ENCODE measurements at regions not wholly inside any gene's neighbourhood (a gene's known extent, or its start where the extent isn't known, plus 50 kb on each side); places are given as distances from the start of the nearest gene placed in this dataset.
"Not testable (repeated sequence)": the region's sequence is repeated elsewhere in the genome, so short reads cannot be mapped to it uniquely, and the experiment has no call there.

DNA sequence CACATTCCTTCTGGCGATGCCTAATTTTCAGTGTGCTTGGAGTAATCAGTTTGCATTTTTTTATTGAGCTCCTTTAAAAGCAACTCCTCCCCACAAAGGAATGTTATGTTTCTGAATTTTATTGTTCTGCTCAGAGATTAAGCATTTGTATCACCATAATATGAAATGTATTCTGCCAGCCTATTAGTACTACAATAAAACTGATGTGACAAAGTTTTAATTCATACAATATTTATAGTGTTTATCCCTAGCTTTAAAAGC, 236.9 kb upstream of the ASCC3 start:
- no peak for DNase-seq (ENCODE audit: low read depth)
- H3K4me3 ChIP-seq (ENCODE audit: low read length): no peak overlapping the region
- TF ChIP-seq, protein P1, sequence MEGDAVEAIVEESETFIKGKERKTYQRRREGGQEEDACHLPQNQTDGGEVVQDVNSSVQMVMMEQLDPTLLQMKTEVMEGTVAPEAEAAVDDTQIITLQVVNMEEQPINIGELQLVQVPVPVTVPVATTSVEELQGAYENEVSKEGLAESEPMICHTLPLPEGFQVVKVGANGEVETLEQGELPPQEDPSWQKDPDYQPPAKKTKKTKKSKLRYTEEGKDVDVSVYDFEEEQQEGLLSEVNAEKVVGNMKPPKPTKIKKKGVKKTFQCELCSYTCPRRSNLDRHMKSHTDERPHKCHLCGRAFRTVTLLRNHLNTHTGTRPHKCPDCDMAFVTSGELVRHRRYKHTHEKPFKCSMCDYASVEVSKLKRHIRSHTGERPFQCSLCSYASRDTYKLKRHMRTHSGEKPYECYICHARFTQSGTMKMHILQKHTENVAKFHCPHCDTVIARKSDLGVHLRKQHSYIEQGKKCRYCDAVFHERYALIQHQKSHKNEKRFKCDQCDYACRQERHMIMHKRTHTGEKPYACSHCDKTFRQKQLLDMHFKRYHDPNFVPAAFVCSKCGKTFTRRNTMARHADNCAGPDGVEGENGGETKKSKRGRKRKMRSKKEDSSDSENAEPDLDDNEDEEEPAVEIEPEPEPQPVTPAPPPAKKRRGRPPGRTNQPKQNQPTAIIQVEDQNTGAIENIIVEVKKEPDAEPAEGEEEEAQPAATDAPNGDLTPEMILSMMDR (conservative IDR thresholded peaks at IDR 0.05; ENCODE audit: low read length): no peak

- H3K4me3 ChIP-seq (ENCODE audit: low read length): no peak overlapping the region
- TF ChIP-seq, protein P1 (conservative IDR thresholded peaks at IDR 0.05; ENCODE audit: low read length): no peak
- no peak for DNase-seq (ENCODE audit: low read depth)
Measured at GRCh38 chr6:101120747-101121146, 239.6 kb upstream of the ASCC3 start.

- DNase-seq (ENCODE audit: low read depth): no peak
- TF ChIP-seq, protein P1 (conservative IDR thresholded peaks at IDR 0.05; ENCODE audit: low read length): no peak
- no peak overlapping the region for H3K4me3 ChIP-seq (ENCODE audit: low read length)
Measured at GRCh38 chr6:101125380-101125971, 244.3 kb upstream of the ASCC3 start.

GRCh38 chr6:101126501-101126900, 245.4 kb upstream of the ASCC3 start:
- no peak overlapping the region for H3K4me3 ChIP-seq (ENCODE audit: low read length)
- TF ChIP-seq, protein P1 (conservative IDR thresholded peaks at IDR 0.05; ENCODE audit: low read length): no peak
- no peak for DNase-seq (ENCODE audit: low read depth)

- H3K4me3 ChIP-seq (ENCODE audit: low read length): no peak overlapping the region
- TF ChIP-seq, protein P1 (conservative IDR thresholded peaks at IDR 0.05; ENCODE audit: low read length): no peak
- DNase-seq (ENCODE audit: low read depth): no peak
Measured at GRCh38 chr6:101129851-101130250, 248.7 kb upstream of the ASCC3 start.

- no peak for DNase-seq (ENCODE audit: low read depth)
- TF ChIP-seq, protein P1 (conservative IDR thresholded peaks at IDR 0.05; ENCODE audit: low read length): no peak
- no peak overlapping the region for H3K4me3 ChIP-seq (ENCODE audit: low read length)
Measured at GRCh38 chr6:101146389-101146788, 247.1 kb upstream of the GRIK2 start.

DNA sequence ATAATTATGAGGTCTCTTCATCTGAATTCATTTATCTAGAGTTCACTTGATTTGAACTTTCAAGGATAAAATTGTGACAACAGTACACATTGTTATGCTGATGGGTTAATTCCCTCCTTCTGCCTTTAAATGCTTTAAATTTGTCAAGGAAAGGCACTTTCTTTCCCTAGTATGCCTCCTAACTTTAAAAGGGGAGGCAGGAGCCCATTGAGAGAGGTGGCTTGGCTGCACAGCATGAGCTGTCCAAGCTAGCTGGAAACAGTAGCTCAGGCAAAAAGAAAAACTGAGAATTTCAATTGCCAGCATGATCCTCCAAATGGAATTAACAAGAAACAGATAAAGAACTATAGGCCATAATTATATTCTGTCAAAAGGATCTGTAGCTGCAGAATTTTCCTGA, 243.3 kb upstream of the GRIK2 start:
- TF ChIP-seq, protein P1 (conservative IDR thresholded peaks at IDR 0.05; ENCODE audit: low read length): no peak
- H3K4me3 ChIP-seq (ENCODE audit: low read length): no peak overlapping the region
- no peak for DNase-seq (ENCODE audit: low read depth)

GRCh38 chr6:101157638-101158037, 235.9 kb upstream of the GRIK2 start:
- not testable (repeated sequence) for H3K4me3 ChIP-seq (ENCODE audit: low read length); DNase-seq (ENCODE audit: low read depth)

Measured in AG10803 (cell line).